ENCODE measurements at regions not wholly inside any gene's neighbourhood (a gene's known extent, or its start where the extent isn't known, plus 50 kb on each side); places are given as distances from the start of the nearest gene placed in this dataset.

GRCh38 chr3:126274735-126275619 lies 82.2 kb downstream of the KLF15 start:
- FAIRE-seq = no peak
- TF ChIP-seq, protein P1, sequence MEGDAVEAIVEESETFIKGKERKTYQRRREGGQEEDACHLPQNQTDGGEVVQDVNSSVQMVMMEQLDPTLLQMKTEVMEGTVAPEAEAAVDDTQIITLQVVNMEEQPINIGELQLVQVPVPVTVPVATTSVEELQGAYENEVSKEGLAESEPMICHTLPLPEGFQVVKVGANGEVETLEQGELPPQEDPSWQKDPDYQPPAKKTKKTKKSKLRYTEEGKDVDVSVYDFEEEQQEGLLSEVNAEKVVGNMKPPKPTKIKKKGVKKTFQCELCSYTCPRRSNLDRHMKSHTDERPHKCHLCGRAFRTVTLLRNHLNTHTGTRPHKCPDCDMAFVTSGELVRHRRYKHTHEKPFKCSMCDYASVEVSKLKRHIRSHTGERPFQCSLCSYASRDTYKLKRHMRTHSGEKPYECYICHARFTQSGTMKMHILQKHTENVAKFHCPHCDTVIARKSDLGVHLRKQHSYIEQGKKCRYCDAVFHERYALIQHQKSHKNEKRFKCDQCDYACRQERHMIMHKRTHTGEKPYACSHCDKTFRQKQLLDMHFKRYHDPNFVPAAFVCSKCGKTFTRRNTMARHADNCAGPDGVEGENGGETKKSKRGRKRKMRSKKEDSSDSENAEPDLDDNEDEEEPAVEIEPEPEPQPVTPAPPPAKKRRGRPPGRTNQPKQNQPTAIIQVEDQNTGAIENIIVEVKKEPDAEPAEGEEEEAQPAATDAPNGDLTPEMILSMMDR (IDR thresholded peaks at IDR 0.05; ENCODE audit: insufficient read depth, missing control alignments) = no peak
- no peak for DNase-seq (ENCODE audit: insufficient read length, low spot score)

- no peak for DNase-seq (ENCODE audit: insufficient read length, low spot score)
- no peak for FAIRE-seq
- TF ChIP-seq, protein P1 (IDR thresholded peaks at IDR 0.05; ENCODE audit: insufficient read depth, missing control alignments) = no peak
Measured at GRCh38 chr3:126270145-126270811, 86.9 kb downstream of the KLF15 start.

GRCh38 chr3:126269354-126269753 lies 87.9 kb downstream of the KLF15 start:
- FAIRE-seq (no peak), DNase-seq (ENCODE audit: insufficient read length, low spot score) (no peak)
- TF ChIP-seq, protein P1 (IDR thresholded peaks at IDR 0.05; ENCODE audit: insufficient read depth, missing control alignments) = no peak

- TF ChIP-seq, protein P1 (IDR thresholded peaks at IDR 0.05; ENCODE audit: insufficient read depth, missing control alignments) = no peak
- FAIRE-seq (no peak), DNase-seq (ENCODE audit: insufficient read length, low spot score) (no peak)
Measured at GRCh38 chr3:126268866-126269265, 88.3 kb downstream of the KLF15 start.

DNA sequence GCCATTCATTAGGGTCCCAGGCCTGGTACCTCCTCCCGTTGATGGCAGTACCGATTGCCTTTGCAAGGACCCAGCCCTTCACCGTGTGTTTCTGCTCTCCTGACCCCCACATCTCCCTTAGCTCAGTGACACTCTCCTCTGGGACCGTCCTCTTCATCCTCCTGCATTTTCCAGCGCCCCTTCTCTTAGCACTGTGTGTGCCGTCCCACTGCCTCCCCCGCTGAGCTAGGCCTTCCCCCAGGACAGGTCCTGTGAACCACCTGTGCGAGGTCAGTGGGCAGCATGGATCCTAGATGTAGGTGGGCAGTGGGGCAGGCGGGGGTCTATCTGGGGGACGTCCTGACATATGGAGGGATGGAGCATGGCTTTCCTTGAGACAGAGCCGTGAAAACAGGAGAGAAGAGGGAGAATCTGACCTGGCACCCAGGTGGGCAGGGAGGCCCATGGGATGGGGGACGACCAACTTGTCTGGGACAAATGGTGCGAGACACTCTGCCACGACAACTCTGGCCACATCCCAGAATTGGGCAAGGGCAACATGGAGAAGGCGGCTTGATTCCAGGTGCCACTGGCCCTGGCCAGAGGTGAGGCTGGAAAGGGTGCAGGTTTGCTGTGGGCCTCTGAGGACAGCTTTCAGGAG lies 87.7 kb upstream of the ALDH1L1 start:
- DNase-seq (ENCODE audit: insufficient read length, low spot score) (no peak), FAIRE-seq (no peak)
- TF ChIP-seq, protein P1 (IDR thresholded peaks at IDR 0.05; ENCODE audit: insufficient read depth, missing control alignments) = no peak

- FAIRE-seq (no peak), DNase-seq (ENCODE audit: insufficient read length, low spot score) (no peak)
- TF ChIP-seq, protein P1 (IDR thresholded peaks at IDR 0.05; ENCODE audit: insufficient read depth, missing control alignments) = no peak
Measured at GRCh38 chr3:126267169-126267975, 87.0 kb upstream of the ALDH1L1 start.
